ENCODE measurements at regions not wholly inside any gene's neighbourhood (a gene's known extent, or its start where the extent isn't known, plus 50 kb on each side); places are given as distances from the start of the nearest gene placed in this dataset.

GRCh38 chr13:102933523-102933922 is 87.7 kb downstream of the ERCC5 start:
- dilution Hi-C loops (cut with MboI; ENCODE audit: extremely low pct_ligation_motif_present, low sequenced_read_pairs) = no loop called here
- no peak for FAIRE-seq
- Histone ChIP-seq H3K36me3 (ENCODE audit: control insufficient read depth in 2 of 2, extremely low read depth in 1 of 2, insufficient read depth in 2 of 2, low read length in 2 of 2) (no peaks in the 10 kb centered on the region), H3K9me1 (ENCODE audit: control insufficient read depth, extremely low read depth, insufficient read depth, low read length) (no peaks in the 10 kb centered on the region), H2AFZ (ENCODE audit: control insufficient read depth, low read length) (no peak overlapping the region), H3K79me2 (ENCODE audit: control insufficient read depth, insufficient read depth, low read length) (no peaks in the 10 kb centered on the region), H3K9me3 (ENCODE audit: control insufficient read depth, low read depth, low read length) (no peaks in the 10 kb centered on the region), H3K4me1 (ENCODE audit: control insufficient read depth, extremely low read depth, insufficient read depth, low read length) (peaks cover 5% of the 10 kb centered on the region), H3K4me2 (ENCODE audit: control insufficient read depth, extremely low read depth, insufficient read depth, low read depth, low read length) (no peak overlapping the region), H3K27ac (ENCODE audit: control insufficient read depth, insufficient read depth, low read length) (no peak overlapping the region), H3K9ac (ENCODE audit: control insufficient read depth, extremely low read depth, insufficient read depth, low read length) (no peak overlapping the region), H3K4me3 (ENCODE audit: control insufficient read depth in 2 of 3, extremely low read depth in 1 of 3, insufficient read depth in 2 of 3, low read depth in 1 of 3, low read length in 3 of 3) (no peak overlapping the region), H3K27me3 (ENCODE audit: control insufficient read depth, extremely low read depth, insufficient read depth, low read length) (no peaks in the 10 kb centered on the region), H4K20me1 (ENCODE audit: control insufficient read depth, extremely low read depth, insufficient read depth, low read length) (no peaks in the 10 kb centered on the region)
- DNase-seq (ENCODE audit: low read depth, low spot score) = no peak
- TF ChIP-seq EZH2 (IDR thresholded peaks at IDR 0.05; ENCODE audit: low read length) (no peak), CTCF (optimal IDR thresholded peaks at IDR 0.05 in 1 of 3, IDR thresholded peaks at IDR 0.05 in 1 of 3, conservative IDR thresholded peaks at IDR 0.05 in 1 of 3; ENCODE audit: extremely low read depth in 1 of 3, insufficient read depth in 2 of 3, low read length in 3 of 3) (no peak)

GRCh38 chr13:102933122-102933521 is 87.3 kb downstream of the ERCC5 start:
- no peaks in the 10 kb centered on the region for H3K9me1 ChIP-seq (ENCODE audit: control insufficient read depth, extremely low read depth, insufficient read depth, low read length)
- H4K20me1 ChIP-seq (ENCODE audit: control insufficient read depth, extremely low read depth, insufficient read depth, low read length) = no peaks in the 10 kb centered on the region
- dilution Hi-C loops (cut with MboI; ENCODE audit: extremely low pct_ligation_motif_present, low sequenced_read_pairs) = no loop called here
- no peaks in the 10 kb centered on the region for H3K79me2 ChIP-seq (ENCODE audit: control insufficient read depth, insufficient read depth, low read length)
- H3K9ac ChIP-seq (ENCODE audit: control insufficient read depth, extremely low read depth, insufficient read depth, low read length) = no peak overlapping the region
- H2AFZ ChIP-seq (ENCODE audit: control insufficient read depth, low read length) = no peak overlapping the region
- TF ChIP-seq CTCF (optimal IDR thresholded peaks at IDR 0.05 in 1 of 3, IDR thresholded peaks at IDR 0.05 in 1 of 3, conservative IDR thresholded peaks at IDR 0.05 in 1 of 3; ENCODE audit: extremely low read depth in 1 of 3, insufficient read depth in 2 of 3, low read length in 3 of 3) = no peak
- TF ChIP-seq EZH2 (IDR thresholded peaks at IDR 0.05; ENCODE audit: low read length) = no peak
- no peak overlapping the region for H3K4me2 ChIP-seq (ENCODE audit: control insufficient read depth, extremely low read depth, insufficient read depth, low read depth, low read length)
- H3K9me3 ChIP-seq (ENCODE audit: control insufficient read depth, low read depth, low read length) = no peaks in the 10 kb centered on the region
- no peak overlapping the region for H3K4me3 ChIP-seq (ENCODE audit: control insufficient read depth in 2 of 3, extremely low read depth in 1 of 3, insufficient read depth in 2 of 3, low read depth in 1 of 3, low read length in 3 of 3)
- no peaks in the 10 kb centered on the region for H3K36me3 ChIP-seq (ENCODE audit: control insufficient read depth in 2 of 2, extremely low read depth in 1 of 2, insufficient read depth in 2 of 2, low read length in 2 of 2)
- peaks cover 5% of the 10 kb centered on the region for H3K4me1 ChIP-seq (ENCODE audit: control insufficient read depth, extremely low read depth, insufficient read depth, low read length)
- H3K27me3 ChIP-seq (ENCODE audit: control insufficient read depth, extremely low read depth, insufficient read depth, low read length) = no peaks in the 10 kb centered on the region
- DNase-seq (ENCODE audit: low read depth, low spot score) (no peak), FAIRE-seq (no peak)
- no peak overlapping the region for H3K27ac ChIP-seq (ENCODE audit: control insufficient read depth, insufficient read depth, low read length)

All from keratinocyte (primary cell).